SJCRH30 (cell line): ENCODE measurements at regions not wholly inside any gene's neighbourhood (a gene's known extent, or its start where the extent isn't known, plus 50 kb on each side); places are given as distances from the start of the nearest gene placed in this dataset.

Experiments
- DNase-seq, 2 experiments: peaks; one replicate each; pipeline ENCODE4 v3.0.0-alpha.2; 2015 to 2020
- H3K27ac ChIP-seq: fragments of 250-450 bp; sonication (Bioruptor Pico); 2 replicates; pipeline ENCODE4 v1.5.1; 2020; ENCODE audit warnings: mild to moderate bottlenecking, moderate library complexity
- H3K27me3 ChIP-seq: fragments of 250-450 bp; sonication (Bioruptor Pico); 2 replicates; pipeline ENCODE4 v1.5.1; 2020; ENCODE audit warnings: mild to moderate bottlenecking, moderate library complexity
- H3K36me3 ChIP-seq: fragments of 250-450 bp; sonication (Bioruptor Pico); 2 replicates; pipeline ENCODE4 v1.5.1; 2020; ENCODE audit warnings: mild to moderate bottlenecking, moderate library complexity
- H3K4me1 ChIP-seq: fragments of 250-450 bp; sonication (Bioruptor Pico); 2 replicates; pipeline ENCODE4 v1.5.1; 2020; ENCODE audit warnings: mild to moderate bottlenecking, moderate library complexity
- H3K4me3 ChIP-seq: fragments of 250-450 bp; sonication (Bioruptor Pico); 2 replicates; pipeline ENCODE4 v1.5.1; 2020; ENCODE audit warnings: mild to moderate bottlenecking, moderate library complexity
- H3K9me3 ChIP-seq: fragments of 250-450 bp; sonication (Bioruptor Pico); replicated peaks from 2 replicates; pipeline ENCODE4 v1.5.1; 2020; ENCODE audit warnings: mild to moderate bottlenecking, moderate library complexity

- no peak for DNase-seq
- H3K4me1 ChIP-seq = no peaks in the 10 kb centered on the region
- H3K9me3 ChIP-seq = no peaks in the 10 kb centered on the region
- no peak overlapping the region for H3K27ac ChIP-seq
- H3K36me3 ChIP-seq = no peaks in the 10 kb centered on the region
- peaks cover under 1% of the 10 kb centered on the region; the same call in 1 of the 2 replicates for H3K27me3 ChIP-seq
- H3K4me3 ChIP-seq = no peak overlapping the region
These were observed 88.0 kb upstream of the CTTNBP2 start for GRCh38 chr7:117961235-117961634.

GRCh38 chr7:117962366-117962994 lies 89.2 kb upstream of the CTTNBP2 start:
- Histone ChIP-seq H3K27me3 (peaks cover 4% of the 10 kb centered on the region; the same call in 1 of the 2 replicates), H3K4me1 (no peaks in the 10 kb centered on the region), H3K4me3 (no peak overlapping the region), H3K9me3 (no peaks in the 10 kb centered on the region), H3K27ac (no peak overlapping the region), H3K36me3 (no peaks in the 10 kb centered on the region)
- no peak for DNase-seq

GRCh38 chr7:117963264-117964197 lies 90.3 kb upstream of the CTTNBP2 start:
- no peak overlapping the region for H3K4me3 ChIP-seq
- H3K36me3 ChIP-seq = no peaks in the 10 kb centered on the region
- no peaks in the 10 kb centered on the region; the same call in 1 of the 2 replicates for H3K9me3 ChIP-seq
- no peak for DNase-seq
- H3K27me3 ChIP-seq = peaks cover 4% of the 10 kb centered on the region; the same call in 1 of the 2 replicates
- H3K4me1 ChIP-seq = no peaks in the 10 kb centered on the region
- no peak overlapping the region for H3K27ac ChIP-seq

GRCh38 chr7:117970801-117971200 lies 97.6 kb upstream of the CTTNBP2 start:
- Histone ChIP-seq H3K36me3 (no peaks in the 10 kb centered on the region), H3K4me3 (no peak overlapping the region), H3K27ac (no peak overlapping the region), H3K27me3 (peaks cover 4% of the 10 kb centered on the region; the same call in 1 of the 2 replicates), H3K4me1 (no peaks in the 10 kb centered on the region), H3K9me3 (no peaks in the 10 kb centered on the region; the same call in 1 of the 2 replicates)
- no peak for DNase-seq

- H3K36me3 ChIP-seq = no peaks in the 10 kb centered on the region
- H3K4me1 ChIP-seq = no peaks in the 10 kb centered on the region
- no peak overlapping the region for H3K4me3 ChIP-seq
- no peak for DNase-seq
- H3K27me3 ChIP-seq = no peaks in the 10 kb centered on the region
- H3K27ac ChIP-seq = no peak overlapping the region
- no peaks in the 10 kb centered on the region; the same call in 1 of the 2 replicates for H3K9me3 ChIP-seq
These were observed 98.5 kb upstream of the CTTNBP2 start for GRCh38 chr7:117971556-117972244.

- no peak overlapping the region for H3K4me3 ChIP-seq
- no peaks in the 10 kb centered on the region; the same call in 1 of the 2 replicates for H3K9me3 ChIP-seq
- no peaks in the 10 kb centered on the region for H3K36me3 ChIP-seq
- H3K27me3 ChIP-seq = no peaks in the 10 kb centered on the region
- no peak overlapping the region for H3K27ac ChIP-seq
- DNase-seq = no peak
- no peaks in the 10 kb centered on the region for H3K4me1 ChIP-seq
These were observed 99.4 kb upstream of the CTTNBP2 start for GRCh38 chr7:117972606-117973005.

GRCh38 chr7:117973975-117974374 lies 100.7 kb upstream of the CTTNBP2 start:
- Histone ChIP-seq H3K4me1 (no peaks in the 10 kb centered on the region), H3K4me3 (no peak overlapping the region), H3K36me3 (no peaks in the 10 kb centered on the region), H3K27me3 (no peaks in the 10 kb centered on the region), H3K9me3 (no peaks in the 10 kb centered on the region), H3K27ac (no peak overlapping the region)
- DNase-seq = no peak

GRCh38 chr7:117974891-117975290 lies 101.7 kb upstream of the CTTNBP2 start:
- no peak for DNase-seq
- Histone ChIP-seq H3K36me3 (no peaks in the 10 kb centered on the region), H3K27me3 (no peaks in the 10 kb centered on the region), H3K4me1 (no peaks in the 10 kb centered on the region), H3K9me3 (no peaks in the 10 kb centered on the region), H3K4me3 (no peak overlapping the region), H3K27ac (no peak overlapping the region)

GRCh38 chr7:117975476-117975875 lies 102.2 kb upstream of the CTTNBP2 start:
- H3K4me1 ChIP-seq = no peaks in the 10 kb centered on the region
- no peak for DNase-seq
- H3K36me3 ChIP-seq = no peaks in the 10 kb centered on the region
- H3K4me3 ChIP-seq = no peak overlapping the region
- H3K27ac ChIP-seq = no peak overlapping the region
- H3K27me3 ChIP-seq = no peaks in the 10 kb centered on the region
- no peaks in the 10 kb centered on the region for H3K9me3 ChIP-seq

GRCh38 chr7:117979954-117980497 lies 106.8 kb upstream of the CTTNBP2 start:
- H3K27ac ChIP-seq = no peak overlapping the region
- no peak overlapping the region for H3K4me3 ChIP-seq
- H3K36me3 ChIP-seq = no peaks in the 10 kb centered on the region
- peaks cover 15% of the 10 kb centered on the region for H3K27me3 ChIP-seq
- H3K9me3 ChIP-seq = no peaks in the 10 kb centered on the region
- no peaks in the 10 kb centered on the region for H3K4me1 ChIP-seq
- no peak for DNase-seq

GRCh38 chr7:117982071-117983055 lies 109.1 kb upstream of the CTTNBP2 start:
- H3K4me1 ChIP-seq = no peaks in the 10 kb centered on the region
- no peaks in the 10 kb centered on the region for H3K9me3 ChIP-seq
- H3K27me3 ChIP-seq = peaks cover 15% of the 10 kb centered on the region
- no peaks in the 10 kb centered on the region for H3K36me3 ChIP-seq
- H3K4me3 ChIP-seq = no peak overlapping the region
- H3K27ac ChIP-seq = no peak overlapping the region
- DNase-seq = no peak

GRCh38 chr7:117986645-117987269 lies 113.5 kb upstream of the CTTNBP2 start:
- no peaks in the 10 kb centered on the region for H3K9me3 ChIP-seq
- H3K27me3 ChIP-seq = peaks cover 10% of the 10 kb centered on the region
- H3K4me3 ChIP-seq = no peak overlapping the region
- H3K27ac ChIP-seq = no peak overlapping the region
- H3K4me1 ChIP-seq = no peaks in the 10 kb centered on the region
- no peak for DNase-seq
- H3K36me3 ChIP-seq = no peaks in the 10 kb centered on the region

- DNase-seq = no peak
- Histone ChIP-seq H3K4me3 (no peak overlapping the region), H3K27me3 (no peaks in the 10 kb centered on the region), H3K36me3 (no peaks in the 10 kb centered on the region), H3K27ac (no peak overlapping the region), H3K9me3 (no peaks in the 10 kb centered on the region), H3K4me1 (no peaks in the 10 kb centered on the region)
These were observed 117.6 kb upstream of the CTTNBP2 start for GRCh38 chr7:117990834-117991233.
